Posterior vena cava (tissue), 2 donors: ENCODE measurements at regions not wholly inside any gene's neighbourhood (a gene's known extent, or its start where the extent isn't known, plus 50 kb on each side); places are given as distances from the start of the nearest gene placed in this dataset.

Experiments
- DNase-seq: peaks from one replicate; pipeline ENCODE4 v3.0.0-alpha.2; 2020; ENCODE audit warnings: low spot score
- intact Hi-C, 2 donors: fragments of 100-400 bp; cut with DNase I; formaldehyde crosslinking; loops; one replicate each; pipeline versions ENCODE4 v1.14.1 to v1.14.2; 2022 to 2023
- donor health status: DM: yes; HTN: yes; CAD: no.
- donor health status: DM: yes; HTN: yes; CAD: no.

- intact Hi-C loops, result no loop called here
- no peak for DNase-seq
Measured at GRCh38 chr3:144063306-144063705, 91.7 kb downstream of the DIPK2A start.

- no peak for DNase-seq
- intact Hi-C loops, result no loop called here
Measured at GRCh38 chr3:144067059-144067458, 95.4 kb downstream of the DIPK2A start.

GRCh38 chr3:144073698-144074097 lies 102.1 kb downstream of the DIPK2A start:
- DNase-seq, result no peak
- intact Hi-C loops, result no loop called here

DNA sequence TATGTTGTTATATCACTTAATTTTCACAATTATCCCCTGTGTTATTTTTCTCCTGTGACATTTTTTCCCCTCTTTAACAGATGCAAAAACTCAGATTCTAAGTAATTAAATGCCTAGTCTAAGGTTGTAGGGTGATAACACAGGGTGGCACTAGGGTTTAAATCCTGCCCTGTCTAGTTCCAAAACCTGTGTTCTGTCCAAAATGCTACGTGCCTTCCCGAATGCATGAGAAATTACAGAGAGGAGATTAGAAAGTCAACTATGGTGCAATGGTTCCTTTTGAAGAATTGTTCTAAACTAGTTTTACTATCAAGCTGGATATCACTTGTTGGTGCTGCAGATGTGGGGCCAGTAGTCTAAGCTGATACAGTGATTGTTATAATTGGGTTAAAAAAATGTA lies 108.0 kb downstream of the DIPK2A start:
- no peak for DNase-seq
- intact Hi-C loops, result no loop called here

- intact Hi-C loops, result no loop called here
- DNase-seq, result no peak
Measured at GRCh38 chr3:144084929-144085328, 113.3 kb downstream of the DIPK2A start.

GRCh38 chr3:144085964-144086363 lies 114.3 kb downstream of the DIPK2A start:
- intact Hi-C loops, result no loop called here
- DNase-seq, result no peak

- no peak for DNase-seq
Measured at GRCh38 chr3:144096016-144096415, 124.4 kb downstream of the DIPK2A start.

GRCh38 chr3:144097163-144097562 lies 125.5 kb downstream of the DIPK2A start:
- DNase-seq, result no peak
- intact Hi-C loops, result no loop called here

More at GRCh38 chr3:144096016-144096415, 124.4 kb downstream of the DIPK2A start:
- intact Hi-C loops, result no loop called here

DNA sequence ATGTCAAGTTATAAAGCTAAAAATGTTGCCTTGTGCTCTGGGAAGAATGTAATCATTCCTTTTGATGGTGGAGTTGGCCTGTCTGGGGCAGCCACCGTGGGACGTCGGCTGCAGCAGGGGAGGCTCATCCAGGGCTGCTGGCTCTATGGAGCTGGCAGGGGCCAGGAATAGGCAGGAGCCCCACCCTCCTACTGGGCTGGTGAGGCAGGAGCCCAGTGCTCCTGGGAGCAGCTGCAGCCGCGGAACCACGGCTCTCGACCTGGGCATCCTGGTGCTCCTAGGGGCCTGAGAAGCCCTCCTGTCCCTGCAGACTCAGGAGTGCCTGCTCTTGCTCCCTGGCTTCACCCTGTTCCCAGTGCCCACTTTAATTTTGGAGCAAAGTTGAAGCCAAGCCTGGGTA lies 127.1 kb downstream of the DIPK2A start:
- DNase-seq, result no peak
- intact Hi-C loops, result no loop called here

- DNase-seq, result no peak
- intact Hi-C loops, result no loop called here
Measured at GRCh38 chr3:144102421-144102820, 130.8 kb downstream of the DIPK2A start.

GRCh38 chr3:144104186-144104585 lies 132.6 kb downstream of the DIPK2A start:
- no peak for DNase-seq
- intact Hi-C loops, result no loop called here

DNA sequence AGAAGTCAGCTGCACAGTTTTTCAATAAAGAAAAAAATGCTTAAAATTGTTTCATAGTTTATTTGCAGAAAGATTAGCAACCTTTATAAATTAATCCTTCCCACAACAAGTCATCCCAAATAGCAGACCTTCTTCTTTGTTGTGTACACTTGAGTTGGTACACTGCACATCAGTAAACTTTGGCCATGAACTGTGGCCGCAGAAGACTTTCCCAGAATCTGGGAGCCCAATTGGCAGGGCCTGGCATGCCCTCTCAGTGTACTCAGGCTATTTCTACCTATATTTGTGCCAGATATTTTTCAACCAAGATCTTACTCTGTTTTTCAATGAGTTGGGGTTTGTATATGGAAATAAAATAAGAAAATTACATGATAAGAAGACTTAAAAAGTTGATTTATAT lies 133.1 kb downstream of the DIPK2A start:
- no peak for DNase-seq
- intact Hi-C loops, result no loop called here

GRCh38 chr3:144105542-144105941 lies 133.9 kb downstream of the DIPK2A start:
- DNase-seq, result no peak
- intact Hi-C loops, result no loop called here

DNA sequence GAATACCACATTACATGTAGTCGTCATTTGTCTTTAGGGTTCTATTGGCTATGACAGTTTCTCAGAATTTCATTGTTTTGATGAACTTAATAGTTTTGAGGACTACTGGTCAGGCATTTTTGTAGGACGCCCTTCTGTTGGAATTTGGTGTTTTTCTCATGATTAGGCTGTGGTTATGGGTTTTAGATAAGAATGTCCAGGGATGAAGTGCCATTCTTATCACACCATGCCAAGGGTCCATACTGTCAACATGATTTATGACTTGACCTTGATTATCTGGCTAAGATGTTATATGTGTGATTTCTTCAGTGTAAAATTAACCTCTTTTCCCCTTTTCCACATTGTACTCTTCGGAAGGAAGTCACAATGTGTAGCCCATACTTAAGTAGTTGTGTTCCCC lies 135.3 kb downstream of the DIPK2A start:
- intact Hi-C loops, result no loop called here

DNA sequence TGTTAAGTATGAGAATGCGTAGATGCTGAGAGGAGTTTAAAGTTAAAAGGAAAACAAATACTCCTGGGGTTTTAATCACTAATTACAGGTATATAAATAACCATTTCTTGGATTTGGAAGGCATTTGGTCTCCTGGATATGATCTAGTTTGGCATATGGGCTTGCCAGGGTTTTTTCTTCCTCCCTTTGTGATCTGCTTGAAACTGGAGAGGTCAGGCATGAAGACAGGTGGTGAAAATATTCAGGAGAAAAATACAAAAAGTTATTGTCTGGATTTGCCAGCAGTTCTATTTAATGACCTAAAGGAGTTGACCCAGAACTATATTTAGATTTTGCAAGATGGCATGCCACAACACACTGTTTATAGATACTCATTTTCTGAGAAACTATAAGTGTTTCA lies 136.3 kb downstream of the DIPK2A start:
- intact Hi-C loops, result no loop called here
- no peak for DNase-seq

More for the DNA sequence above, 135.3 kb downstream of the DIPK2A start:
- no peak for DNase-seq

DNA sequence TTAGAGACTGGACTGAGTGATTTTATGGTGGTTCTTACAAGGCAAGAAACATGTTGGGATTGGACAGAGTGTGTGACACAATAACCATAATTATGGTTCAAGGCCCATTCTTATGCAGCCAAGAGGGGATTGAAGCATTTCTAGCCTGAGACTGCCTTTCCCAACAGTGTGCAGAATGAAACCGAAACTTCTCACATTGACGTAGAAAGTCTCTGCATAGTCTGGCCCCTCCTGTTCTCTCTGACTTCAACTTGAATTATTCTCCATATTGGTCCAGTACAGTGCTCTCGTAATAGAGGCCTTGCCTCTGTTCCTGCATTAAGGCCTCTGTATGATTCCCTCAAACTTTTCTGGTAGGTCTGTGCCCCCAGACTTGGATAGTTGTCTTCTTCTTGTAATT lies 138.3 kb downstream of the DIPK2A start:
- intact Hi-C loops, result no loop called here
- no peak for DNase-seq

DNA sequence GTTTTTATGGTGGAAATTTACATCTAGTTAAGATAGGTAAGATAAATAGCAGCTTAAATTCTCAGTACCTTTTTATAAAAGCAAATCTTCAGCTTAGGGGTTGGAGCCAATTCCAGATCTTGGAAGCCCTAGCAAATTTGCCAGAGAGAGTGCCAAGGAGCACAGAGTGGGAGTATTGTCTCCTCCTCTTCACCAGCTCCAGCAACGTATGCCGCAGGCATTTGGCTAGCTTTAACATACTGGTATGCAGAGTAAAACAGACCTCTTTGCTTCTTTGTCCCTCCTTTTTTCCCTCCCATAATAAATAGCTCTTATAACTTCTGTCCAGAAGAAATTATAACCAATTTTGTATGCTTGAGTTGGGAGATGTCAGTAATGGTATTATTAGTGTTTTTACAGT lies 140.4 kb downstream of the DIPK2A start:
- no peak for DNase-seq
- intact Hi-C loops, result no loop called here

GRCh38 chr3:144112437-144112836 lies 140.8 kb downstream of the DIPK2A start:
- DNase-seq, result no peak
- intact Hi-C loops, result no loop called here

GRCh38 chr3:144114767-144115166 lies 143.1 kb downstream of the DIPK2A start:
- DNase-seq, result no peak
- intact Hi-C loops, result no loop called here

- intact Hi-C loops, result no loop called here
- DNase-seq, result no peak
Measured at GRCh38 chr3:144119633-144120032, 148.0 kb downstream of the DIPK2A start.

DNA sequence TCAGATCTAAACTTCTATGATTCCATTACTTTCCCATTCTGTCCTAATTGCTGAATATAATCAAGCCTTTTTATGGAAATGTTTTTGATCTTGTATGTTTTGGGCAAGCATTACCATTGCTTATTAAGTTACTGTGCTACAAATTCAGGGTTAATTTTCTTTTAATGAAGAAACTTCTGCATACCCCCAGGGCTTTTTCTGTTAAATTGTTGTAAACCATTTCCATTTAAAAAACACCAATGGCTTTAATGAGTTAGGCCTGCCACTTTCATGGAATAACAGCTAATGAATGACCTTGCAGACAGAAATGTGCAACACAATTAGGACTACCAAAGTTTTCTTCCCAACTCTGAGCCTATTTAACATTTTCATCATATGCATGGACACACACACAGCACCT lies 150.0 kb downstream of the DIPK2A start:
- intact Hi-C loops, result no loop called here
- DNase-seq, result no peak

- no peak for DNase-seq
- intact Hi-C loops, result no loop called here
Measured at GRCh38 chr3:144127014-144127413, 155.4 kb downstream of the DIPK2A start.
